ENCODE measurements at regions not wholly inside any gene's neighbourhood (a gene's known extent, or its start where the extent isn't known, plus 50 kb on each side); places are given as distances from the start of the nearest gene placed in this dataset.
"Not testable (repeated sequence)": the region's sequence is repeated elsewhere in the genome, so short reads cannot be mapped to it uniquely, and the experiment has no call there.

GRCh38 chr21:20030390-20030789 is 967.8 kb upstream of the NCAM2 start:
- DNase-seq (ENCODE audit: low read depth, low spot score) = no peak
- no peak overlapping the region for H3K4me3 ChIP-seq (ENCODE audit: low read length)

GRCh38 chr21:20031807-20032206 is 966.4 kb upstream of the NCAM2 start:
- H3K4me3 ChIP-seq (ENCODE audit: low read length) = no peak overlapping the region

GRCh38 chr21:20040768-20041167 is 957.4 kb upstream of the NCAM2 start:
- no peak overlapping the region for H3K4me3 ChIP-seq (ENCODE audit: low read length)
- DNase-seq (ENCODE audit: low read depth, low spot score) = no peak

More at GRCh38 chr21:20031807-20032206, 966.4 kb upstream of the NCAM2 start:
- no peak for DNase-seq (ENCODE audit: low read depth, low spot score)

- DNase-seq (ENCODE audit: low read depth, low spot score) = no peak
- no peak overlapping the region for H3K4me3 ChIP-seq (ENCODE audit: low read length)
These were observed 953.0 kb upstream of the NCAM2 start for GRCh38 chr21:20045197-20045596.

GRCh38 chr21:20048130-20048837 is 949.9 kb upstream of the NCAM2 start:
- not testable (repeated sequence) for DNase-seq (ENCODE audit: low read depth, low spot score); H3K4me3 ChIP-seq (ENCODE audit: low read length)

GRCh38 chr21:20083336-20083735 is 914.9 kb upstream of the NCAM2 start:
- no peak overlapping the region for H3K4me3 ChIP-seq (ENCODE audit: low read length)
- no peak for DNase-seq (ENCODE audit: low read depth, low spot score)

- no peak overlapping the region for H3K4me3 ChIP-seq (ENCODE audit: low read length)
- no peak for DNase-seq (ENCODE audit: low read depth, low spot score)
These were observed 914.3 kb upstream of the NCAM2 start for GRCh38 chr21:20083925-20084324.

GRCh38 chr21:20086508-20086907 is 911.7 kb upstream of the NCAM2 start:
- no peak for DNase-seq (ENCODE audit: low read depth, low spot score)
- no peak overlapping the region for H3K4me3 ChIP-seq (ENCODE audit: low read length)

GRCh38 chr21:20106368-20106767 is 891.8 kb upstream of the NCAM2 start:
- DNase-seq (ENCODE audit: low read depth, low spot score) = no peak
- H3K4me3 ChIP-seq (ENCODE audit: low read length) = no peak overlapping the region

GRCh38 chr21:20108016-20108415 is 890.2 kb upstream of the NCAM2 start:
- no peak for DNase-seq (ENCODE audit: low read depth, low spot score)
- H3K4me3 ChIP-seq (ENCODE audit: low read length) = no peak overlapping the region

- no peak for DNase-seq (ENCODE audit: low read depth, low spot score)
- H3K4me3 ChIP-seq (ENCODE audit: low read length) = no peak overlapping the region
These were observed 889.2 kb upstream of the NCAM2 start for GRCh38 chr21:20108976-20109540.

- DNase-seq (ENCODE audit: low read depth, low spot score) = no peak
- no peak overlapping the region for H3K4me3 ChIP-seq (ENCODE audit: low read length)
These were observed 887.8 kb upstream of the NCAM2 start for GRCh38 chr21:20110368-20110767.

GRCh38 chr21:20151741-20152140 is 846.5 kb upstream of the NCAM2 start:
- H3K4me3 ChIP-seq (ENCODE audit: low read length) = no peak overlapping the region
- DNase-seq (ENCODE audit: low read depth, low spot score) = no peak

- no peak overlapping the region for H3K4me3 ChIP-seq (ENCODE audit: low read length)
- DNase-seq (ENCODE audit: low read depth, low spot score) = no peak
These were observed 835.0 kb upstream of the NCAM2 start for GRCh38 chr21:20163167-20163566.

- DNase-seq (ENCODE audit: low read depth, low spot score) = no peak
- no peak overlapping the region for H3K4me3 ChIP-seq (ENCODE audit: low read length)
These were observed 831.1 kb upstream of the NCAM2 start for GRCh38 chr21:20167059-20167458.

- no peak overlapping the region for H3K4me3 ChIP-seq (ENCODE audit: low read length)
- no peak for DNase-seq (ENCODE audit: low read depth, low spot score)
These were observed 828.2 kb upstream of the NCAM2 start for GRCh38 chr21:20169812-20170576.

GRCh38 chr21:20186186-20186585 is 812.0 kb upstream of the NCAM2 start:
- no peak overlapping the region for H3K4me3 ChIP-seq (ENCODE audit: low read length)
- no peak for DNase-seq (ENCODE audit: low read depth, low spot score)

GRCh38 chr21:20187028-20187427 is 811.2 kb upstream of the NCAM2 start:
- DNase-seq (ENCODE audit: low read depth, low spot score) = no peak

GRCh38 chr21:20201323-20201722 is 796.9 kb upstream of the NCAM2 start:
- not testable (repeated sequence) for DNase-seq (ENCODE audit: low read depth, low spot score); H3K4me3 ChIP-seq (ENCODE audit: low read length)

More at GRCh38 chr21:20187028-20187427, 811.2 kb upstream of the NCAM2 start:
- H3K4me3 ChIP-seq (ENCODE audit: low read length) = no peak overlapping the region

GRCh38 chr21:20207335-20207734 is 790.9 kb upstream of the NCAM2 start:
- H3K4me3 ChIP-seq (ENCODE audit: low read length) = no peak overlapping the region
- no peak for DNase-seq (ENCODE audit: low read depth, low spot score)

All from Jurkat, Clone E6-1 (cell line).